GM12878 (cell line): ENCODE measurements at regions not wholly inside any gene's neighbourhood (a gene's known extent, or its start where the extent isn't known, plus 50 kb on each side); places are given as distances from the start of the nearest gene placed in this dataset.

Experiments used
- ATAC-seq: fragments of 200-7000 bp; cut with Tn5 transposase; 3 replicates; pipeline ENCODE4 v1.9.1; 2020; ENCODE audit warnings: mild to moderate bottlenecking, moderate library complexity
- BruUV-seq: library from RNA; stranded (reverse); fragments of 400-500 nt; replicated peaks from 2 replicates; lab custom pipeline; 2021; lab: Mats Ljungman, UMichigan
- CTCF ChIA-PET: fragments of 300-600 bp; sonication (Branson Sonifier 250); formaldehyde crosslinking; extraction: SDS; loops from one replicate; lab custom pipeline; 2021; ENCODE audit warnings: inconsistent platforms; lab: Yijun Ruan, JAX
- POLR2A ChIA-PET: fragments of 350-600 bp; formaldehyde crosslinking; extraction: SDS; loops from one replicate; lab custom pipeline; 2021; ENCODE audit warnings: inconsistent platforms; lab: Charles Lee
- RAD21 ChIA-PET: fragments of 300-600 bp; sonication (Branson Sonifier 250); formaldehyde crosslinking; loops from one replicate; lab custom pipeline; 2023; ENCODE audit warnings: antibody characterized with exemption; ENCODE audit not compliant: unreplicated experiment; lab: Charles Lee
- SMC1A ChIA-PET: fragments of 300-600 bp; sonication (Branson Sonifier 250); formaldehyde crosslinking; loops from one replicate; lab custom pipeline; 2023; ENCODE audit not compliant: unreplicated experiment, uncharacterized antibody; lab: Charles Lee
- DNase-seq: peaks from one replicate; pipeline ENCODE4 v3.0.0-alpha.2; 2011; ENCODE audit warnings: low read depth, low spot score
- FAIRE-seq: peaks from 3 replicates; lab custom pipeline; 2011; peaks lifted over from hg19 to GRCh38; lab: Jason Lieb, UNC
- H2AFZ ChIP-seq: 2 replicates; pipeline ENCODE4 v1.6.0; 2011; ENCODE audit warnings: low read depth, low read length, control low read depth; ENCODE audit not compliant: control insufficient read depth
- H3K27ac ChIP-seq: 2 replicates; pipeline ENCODE4 v1.5.1; 2011; ENCODE audit warnings: control low read depth; ENCODE audit not compliant: control insufficient read depth, insufficient read depth
- H3K27me3 ChIP-seq, 2 experiments: replicated peaks in 1 of 2; 2 replicates each; pipeline versions ENCODE4 v1.6.0 to v1.6.1; 2011; ENCODE audit warnings: low read length in 1 of 2; ENCODE audit not compliant: control insufficient read depth in 2 of 2, insufficient read depth in 2 of 2
- H3K36me3 ChIP-seq, 2 experiments: 2 replicates each; pipeline ENCODE4 v1.5.1; 2011; ENCODE audit warnings: low read length in 1 of 2; ENCODE audit not compliant: control insufficient read depth in 2 of 2, insufficient read depth in 2 of 2
- H3K4me1 ChIP-seq: 2 replicates; pipeline ENCODE4 v1.6.1; 2011; ENCODE audit warnings: mild to moderate bottlenecking, low read length, moderate library complexity, mixed read lengths; ENCODE audit not compliant: control insufficient read depth, insufficient read depth
- H3K4me2 ChIP-seq: 2 replicates; pipeline ENCODE4 v1.6.0; 2011; ENCODE audit warnings: control low read depth; ENCODE audit not compliant: control insufficient read depth, insufficient read depth
- H3K4me3 ChIP-seq: fragments of 200-600 bp; sonication (generic); 2 replicates; pipeline ENCODE4 v1.5.1; 2016
- H3K79me2 ChIP-seq: 2 replicates; pipeline ENCODE4 v1.6.0; 2011; ENCODE audit warnings: low read length; ENCODE audit not compliant: control insufficient read depth, insufficient read depth
- H3K9ac ChIP-seq: 2 replicates; pipeline ENCODE4 v1.8.0; 2011; ENCODE audit warnings: low read length, control low read depth, mixed read lengths; ENCODE audit not compliant: control insufficient read depth, insufficient read depth
- H3K9me3 ChIP-seq: replicated peaks from 3 replicates; pipeline ENCODE4 v1.5.1; 2011; ENCODE audit warnings: mild to moderate bottlenecking, low read length; ENCODE audit not compliant: control insufficient read depth, insufficient read depth
- H4K20me1 ChIP-seq: 2 replicates; pipeline ENCODE4 v1.6.0; 2011; ENCODE audit not compliant: control insufficient read depth, insufficient read depth
- CBFB ChIP-seq: IDR thresholded peaks from 2 replicates; pipeline ENCODE4 v1.6.1; 2016; ENCODE audit warnings: antibody characterized with exemption, low read depth
- CHD2 ChIP-seq: IDR thresholded peaks from 2 replicates; pipeline ENCODE4 v1.6.1; 2011; ENCODE audit warnings: low read depth, low read length, improper control_type of control experiment, borderline replicate concordance
- CREB1 ChIP-seq: IDR thresholded peaks from 2 replicates; pipeline ENCODE4 v1.6.1; 2012; ENCODE audit warnings: low read depth, mild to moderate bottlenecking, inconsistent platforms
- EGR1 ChIP-seq, 2 experiments: IDR thresholded peaks; 1 replicate in 1 of 2; 2 replicates in 1 of 2; pipeline ENCODE4 v1.6.1; 2011 to 2012; ENCODE audit warnings: low read depth in 2 of 2, low read length in 2 of 2, borderline replicate concordance in 1 of 2, mild to moderate bottlenecking in 1 of 2, moderate library complexity in 1 of 2
- NR2C1 ChIP-seq: fragments of 450-650 bp; IDR thresholded peaks from 2 replicates; pipeline ENCODE4 v1.6.1; 2017; ENCODE audit warnings: antibody characterized with exemption, mild to moderate bottlenecking, moderate library complexity
- PAX8 ChIP-seq: fragments of 450-650 bp; IDR thresholded peaks from 2 replicates; pipeline ENCODE4 v1.6.1; 2017; ENCODE audit warnings: mild to moderate bottlenecking, moderate library complexity
- POU2F2 ChIP-seq: IDR thresholded peaks from 3 replicates; pipeline ENCODE4 v1.6.1; 2011; ENCODE audit warnings: low read depth, mild to moderate bottlenecking, low read length, borderline replicate concordance
- TCF7 ChIP-seq: IDR thresholded peaks from 2 replicates; pipeline ENCODE4 v1.6.1; 2014; ENCODE audit warnings: antibody characterized with exemption, borderline replicate concordance
- WGBS: methylation state at CpG from one replicate; pipeline ENCODE4 v1.1.6; 2016; ENCODE audit warnings: low lambda C conversion rate; ENCODE audit not compliant: insufficient replicate concordance, insufficient coverage; ENCODE audit errors: missing lambda C conversion rate; 5-methylcytosine and 5-hydroxymethylcytosine counted together
- in situ Hi-C: fragments of 300-500 bp; cut with MboI; formaldehyde crosslinking; loops from 9 replicates; pipeline ENCODE4 v1.14.3; 2018; ENCODE audit warnings: mixed read lengths
- intact Hi-C: fragments of 100-400 bp; cut with micrococcal nuclease; formaldehyde crosslinking; loops from one replicate; pipeline ENCODE4 v1.14.2; 2022; ENCODE audit not compliant: unreplicated experiment
- TF ChIP-seq, protein P1 (sequence below): fragments of 150-350 bp; IDR thresholded peaks from 2 replicates; pipeline ENCODE4 v1.6.1; 2016; ENCODE audit warnings: low read depth, low read length
- TF ChIP-seq, protein P2 (sequence below): IDR thresholded peaks from 2 replicates; pipeline ENCODE4 v1.6.1; 2011; ENCODE audit warnings: low read depth, mild to moderate bottlenecking, low read length, moderate library complexity, borderline replicate concordance; ENCODE audit errors: extremely low read depth

DNA sequence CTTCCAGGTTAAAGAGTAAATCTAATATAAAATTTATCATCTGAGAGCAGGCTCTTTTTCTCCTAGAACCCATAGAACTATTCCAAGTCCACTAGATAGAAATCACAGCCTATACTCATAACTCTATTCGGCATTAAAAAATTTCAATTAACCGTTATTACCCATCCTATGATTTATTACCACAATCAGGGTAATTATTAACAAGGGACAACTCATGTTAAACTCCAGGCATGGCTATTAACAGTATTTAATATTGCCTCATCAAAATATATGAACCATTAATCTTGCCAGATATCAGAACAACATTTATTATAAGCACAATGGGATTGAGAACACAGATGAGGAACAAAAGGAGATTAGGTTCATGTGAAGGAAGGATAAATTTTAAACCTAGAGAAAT is 136.8 kb upstream of the RIOK3 start:
- Histone ChIP-seq H3K27ac (no peak overlapping the region), H3K4me3 (no peak overlapping the region), H3K9ac (no peak overlapping the region), H3K4me1 (peaks cover 5% of the 10 kb centered on the region), H3K9me3 (no peaks in the 10 kb centered on the region), H2AFZ (no peak overlapping the region), H3K27me3 (no peaks in the 10 kb centered on the region), H3K36me3 (no peaks in the 10 kb centered on the region), H3K79me2 (no peaks in the 10 kb centered on the region), H3K4me2 (no peak overlapping the region), H4K20me1 (no peaks in the 10 kb centered on the region)
- RAD21 ChIA-PET = no interaction called here
- WGBS = 96% methylated on average over 2 of the region's 2 CpGs
- POLR2A ChIA-PET = no interaction called here
- no peak for TF ChIP-seq EGR1 (IDR thresholded peaks at IDR 0.05; ENCODE audit: borderline replicate concordance in 1 of 2, low read depth in 2 of 2, low read length in 2 of 2)
- TF ChIP-seq, protein P1, sequence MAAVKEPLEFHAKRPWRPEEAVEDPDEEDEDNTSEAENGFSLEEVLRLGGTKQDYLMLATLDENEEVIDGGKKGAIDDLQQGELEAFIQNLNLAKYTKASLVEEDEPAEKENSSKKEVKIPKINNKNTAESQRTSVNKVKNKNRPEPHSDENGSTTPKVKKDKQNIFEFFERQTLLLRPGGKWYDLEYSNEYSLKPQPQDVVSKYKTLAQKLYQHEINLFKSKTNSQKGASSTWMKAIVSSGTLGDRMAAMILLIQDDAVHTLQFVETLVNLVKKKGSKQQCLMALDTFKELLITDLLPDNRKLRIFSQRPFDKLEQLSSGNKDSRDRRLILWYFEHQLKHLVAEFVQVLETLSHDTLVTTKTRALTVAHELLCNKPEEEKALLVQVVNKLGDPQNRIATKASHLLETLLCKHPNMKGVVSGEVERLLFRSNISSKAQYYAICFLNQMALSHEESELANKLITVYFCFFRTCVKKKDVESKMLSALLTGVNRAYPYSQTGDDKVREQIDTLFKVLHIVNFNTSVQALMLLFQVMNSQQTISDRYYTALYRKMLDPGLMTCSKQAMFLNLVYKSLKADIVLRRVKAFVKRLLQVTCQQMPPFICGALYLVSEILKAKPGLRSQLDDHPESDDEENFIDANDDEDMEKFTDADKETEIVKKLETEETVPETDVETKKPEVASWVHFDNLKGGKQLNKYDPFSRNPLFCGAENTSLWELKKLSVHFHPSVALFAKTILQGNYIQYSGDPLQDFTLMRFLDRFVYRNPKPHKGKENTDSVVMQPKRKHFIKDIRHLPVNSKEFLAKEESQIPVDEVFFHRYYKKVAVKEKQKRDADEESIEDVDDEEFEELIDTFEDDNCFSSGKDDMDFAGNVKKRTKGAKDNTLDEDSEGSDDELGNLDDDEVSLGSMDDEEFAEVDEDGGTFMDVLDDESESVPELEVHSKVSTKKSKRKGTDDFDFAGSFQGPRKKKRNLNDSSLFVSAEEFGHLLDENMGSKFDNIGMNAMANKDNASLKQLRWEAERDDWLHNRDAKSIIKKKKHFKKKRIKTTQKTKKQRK = no peak
- TF ChIP-seq CBFB = no peak
- TF ChIP-seq CREB1 = no peak
- TF ChIP-seq CHD2 = no peak
- no peak for TF ChIP-seq POU2F2
- no peak for TF ChIP-seq PAX8
- TF ChIP-seq, protein P2, sequence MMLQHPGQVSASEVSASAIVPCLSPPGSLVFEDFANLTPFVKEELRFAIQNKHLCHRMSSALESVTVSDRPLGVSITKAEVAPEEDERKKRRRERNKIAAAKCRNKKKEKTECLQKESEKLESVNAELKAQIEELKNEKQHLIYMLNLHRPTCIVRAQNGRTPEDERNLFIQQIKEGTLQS = no peak
- no peak for TF ChIP-seq NR2C1
- TF ChIP-seq TCF7 = no peak
- FAIRE-seq (no peak), DNase-seq (no peak), ATAC-seq (no peak)
- in situ Hi-C loops (no loop called here), intact Hi-C loops (no loop called here)
- SMC1A ChIA-PET = no interaction called here
- no TSS peak for BruUV-seq
- CTCF ChIA-PET = no interaction called here
